PC-3 (cell line): ENCODE measurements at regions not wholly inside any gene's neighbourhood (a gene's known extent, or its start where the extent isn't known, plus 50 kb on each side); places are given as distances from the start of the nearest gene placed in this dataset.
"Not testable (repeated sequence)": the region's sequence is repeated elsewhere in the genome, so short reads cannot be mapped to it uniquely, and the experiment has no call there.

Experiments used
- ATAC-seq: fragments of 200-7000 bp; cut with Tn5 transposase; 2 replicates; pipeline ENCODE4 v1.9.1; 2020; ENCODE audit warnings: mild to moderate bottlenecking, moderate library complexity
- BruUV-seq: library from RNA; stranded (reverse); fragments of 400-500 nt; replicated peaks from 2 replicates; lab custom pipeline; 2021; lab: Mats Ljungman, UMichigan
- CTCF ChIA-PET: fragments of 300-600 bp; sonication (Branson Sonifier 250); formaldehyde crosslinking; loops from one replicate; lab custom pipeline; 2022; ENCODE audit warnings: antibody characterized with exemption; lab: Charles Lee
- POLR2A ChIA-PET: fragments of 300-600 bp; sonication (Branson Sonifier 250); formaldehyde crosslinking; loops from one replicate; lab custom pipeline; 2022; ENCODE audit warnings: antibody characterized with exemption; ENCODE audit not compliant: unreplicated experiment; lab: Charles Lee
- DNase-seq: peaks from one replicate; pipeline ENCODE4 v3.0.0-alpha.2; 2015
- H2AFZ ChIP-seq: fragments of 300-600 bp; sonication (generic); 2 replicates; pipeline ENCODE4 v1.6.0; 2016; ENCODE audit warnings: antibody characterized with exemption, low read length
- H3F3A ChIP-seq: fragments of 300-600 bp; sonication (generic); one replicate; pipeline ENCODE4 v1.6.0; 2017; ENCODE audit warnings: antibody characterized with exemption, low read length, control low read depth, mild to moderate bottlenecking; ENCODE audit not compliant: unreplicated experiment
- H3K27ac ChIP-seq: fragments of 300-600 bp; sonication (generic); 2 replicates; pipeline ENCODE4 v1.5.1; 2016; ENCODE audit warnings: mild to moderate bottlenecking, low read length
- H3K27me3 ChIP-seq: fragments of 300-600 bp; sonication (generic); 2 replicates; pipeline ENCODE4 v1.6.1; 2016; ENCODE audit warnings: low read length, mixed read lengths
- H3K36me3 ChIP-seq: fragments of 300-600 bp; sonication (generic); 2 replicates; pipeline ENCODE4 v1.6.1; 2016; ENCODE audit warnings: low read depth, mixed run types, low read length, mixed read lengths
- H3K4me1 ChIP-seq: fragments of 300-600 bp; sonication (generic); 2 replicates; pipeline ENCODE4 v1.5.1; 2016; ENCODE audit warnings: low read length; ENCODE audit not compliant: insufficient read depth
- H3K4me2 ChIP-seq: fragments of 300-600 bp; sonication (generic); 2 replicates; pipeline ENCODE4 v1.6.0; 2016; ENCODE audit warnings: low read length
- H3K4me3 ChIP-seq: fragments of 300-600 bp; sonication (generic); 2 replicates; pipeline ENCODE4 v1.5.1; 2016; ENCODE audit warnings: mild to moderate bottlenecking, low read length, mixed read lengths
- H3K79me2 ChIP-seq: fragments of 300-600 bp; sonication (generic); 2 replicates; pipeline ENCODE4 v1.6.1; 2017; ENCODE audit warnings: low read length, mixed read lengths
- H3K9ac ChIP-seq: fragments of 300-600 bp; sonication (generic); 2 replicates; pipeline ENCODE4 v1.6.0; 2016; ENCODE audit warnings: mild to moderate bottlenecking, low read length
- H3K9me2 ChIP-seq: fragments of 300-600 bp; sonication (generic); replicated peaks from 2 replicates; pipeline ENCODE4 v1.6.1; 2016; ENCODE audit warnings: mixed run types, low read length, mixed read lengths
- H3K9me3 ChIP-seq: fragments of 300-600 bp; sonication (generic); 2 replicates; pipeline ENCODE4 v1.6.1; 2016; ENCODE audit warnings: low read length, mixed read lengths
- H4K20me1 ChIP-seq: fragments of 300-600 bp; sonication (generic); 2 replicates; pipeline ENCODE4 v1.6.1; 2016; ENCODE audit warnings: low read length, mixed read lengths
- EZH2 ChIP-seq: fragments of 300-600 bp; sonication (generic); IDR thresholded peaks from one replicate; pipeline ENCODE4 v1.6.1; 2017; ENCODE audit warnings: antibody characterized with exemption, mild to moderate bottlenecking, low read length; ENCODE audit not compliant: unreplicated experiment
- EZH2phosphoT487 ChIP-seq: fragments of 300-600 bp; sonication (generic); IDR thresholded peaks from 2 replicates; pipeline ENCODE4 v1.6.1; 2018; ENCODE audit warnings: mild to moderate bottlenecking, antibody characterized with exemption, low read length, borderline replicate concordance
- intact Hi-C: fragments of 100-400 bp; cut with micrococcal nuclease; formaldehyde crosslinking; loops from 2 replicates; pipeline ENCODE4 v1.9.0; 2023
- TF ChIP-seq, protein P1 (sequence below): fragments of 300-600 bp; sonication (generic); conservative IDR thresholded peaks from 2 replicates; pipeline ENCODE4 v1.5.1; 2017; ENCODE audit warnings: antibody characterized with exemption, low read depth, mild to moderate bottlenecking, low read length

DNA sequence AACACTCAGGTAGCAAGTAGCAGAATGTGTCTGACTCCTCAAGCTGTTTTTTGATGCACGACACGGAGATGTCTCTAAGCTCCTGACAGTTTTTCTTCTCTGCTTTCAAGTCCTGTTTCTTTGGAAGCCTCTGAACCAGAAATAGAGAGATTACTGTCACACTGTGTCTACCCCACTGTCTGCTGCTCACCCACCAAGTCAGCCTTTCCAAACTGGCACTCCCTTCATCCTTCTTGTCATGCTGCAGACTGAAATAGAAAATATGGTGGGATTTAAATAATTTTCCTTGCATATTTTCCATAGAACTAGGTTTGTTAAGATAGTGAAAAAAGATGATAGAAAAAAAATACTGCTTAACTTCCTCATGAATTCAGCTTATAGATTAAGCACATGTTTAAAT lies 102.5 kb upstream of the SPANXN4 start:
- H3K4me1 ChIP-seq, result no peaks in the 10 kb centered on the region
- no peaks in the 10 kb centered on the region for H3F3A ChIP-seq
- BruUV-seq, result no TSS peak
- H3K4me2 ChIP-seq, result no peak overlapping the region
- H3K36me3 ChIP-seq, result no peaks in the 10 kb centered on the region
- H2AFZ ChIP-seq, result no peak overlapping the region
- no peak for DNase-seq
- no peaks in the 10 kb centered on the region for H3K9me3 ChIP-seq
- H3K79me2 ChIP-seq, result no peaks in the 10 kb centered on the region
- H3K9ac ChIP-seq, result no peak overlapping the region
- no peaks in the 10 kb centered on the region for H4K20me1 ChIP-seq
- no peak for ATAC-seq
- H3K27me3 ChIP-seq, result no peaks in the 10 kb centered on the region
- no peaks in the 10 kb centered on the region for H3K9me2 ChIP-seq
- H3K27ac ChIP-seq, result no peak overlapping the region
- intact Hi-C loops, result no loop called here
- CTCF ChIA-PET, result no interaction called here
- POLR2A ChIA-PET, result no interaction called here
- TF ChIP-seq EZH2 (no peak), EZH2phosphoT487 (no peak)
- TF ChIP-seq, protein P1, sequence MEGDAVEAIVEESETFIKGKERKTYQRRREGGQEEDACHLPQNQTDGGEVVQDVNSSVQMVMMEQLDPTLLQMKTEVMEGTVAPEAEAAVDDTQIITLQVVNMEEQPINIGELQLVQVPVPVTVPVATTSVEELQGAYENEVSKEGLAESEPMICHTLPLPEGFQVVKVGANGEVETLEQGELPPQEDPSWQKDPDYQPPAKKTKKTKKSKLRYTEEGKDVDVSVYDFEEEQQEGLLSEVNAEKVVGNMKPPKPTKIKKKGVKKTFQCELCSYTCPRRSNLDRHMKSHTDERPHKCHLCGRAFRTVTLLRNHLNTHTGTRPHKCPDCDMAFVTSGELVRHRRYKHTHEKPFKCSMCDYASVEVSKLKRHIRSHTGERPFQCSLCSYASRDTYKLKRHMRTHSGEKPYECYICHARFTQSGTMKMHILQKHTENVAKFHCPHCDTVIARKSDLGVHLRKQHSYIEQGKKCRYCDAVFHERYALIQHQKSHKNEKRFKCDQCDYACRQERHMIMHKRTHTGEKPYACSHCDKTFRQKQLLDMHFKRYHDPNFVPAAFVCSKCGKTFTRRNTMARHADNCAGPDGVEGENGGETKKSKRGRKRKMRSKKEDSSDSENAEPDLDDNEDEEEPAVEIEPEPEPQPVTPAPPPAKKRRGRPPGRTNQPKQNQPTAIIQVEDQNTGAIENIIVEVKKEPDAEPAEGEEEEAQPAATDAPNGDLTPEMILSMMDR, result no peak
- no peak overlapping the region for H3K4me3 ChIP-seq

DNA sequence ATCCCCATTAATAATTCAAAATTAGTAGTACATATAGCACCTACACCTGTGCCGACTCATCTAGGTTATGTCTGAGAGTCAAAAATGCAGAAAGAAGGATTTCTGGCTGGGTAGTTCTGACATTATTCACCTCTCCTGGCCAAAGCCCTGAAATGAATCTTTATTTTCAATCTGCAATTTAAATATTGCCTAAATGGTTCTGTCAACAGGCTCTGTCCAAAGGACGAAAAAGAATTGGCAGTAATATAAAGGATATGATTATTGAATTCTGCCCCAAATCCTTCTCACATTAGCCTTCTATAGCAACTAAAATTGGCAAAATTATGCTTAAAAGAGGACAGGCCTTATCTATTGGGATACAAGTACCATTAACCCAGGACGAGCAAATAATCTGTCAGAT lies 86.9 kb upstream of the SPANXN4 start:
- Histone ChIP-seq H3K27ac (no peak overlapping the region), H3K4me2 (no peak overlapping the region), H3K27me3 (no peaks in the 10 kb centered on the region), H3K36me3 (no peaks in the 10 kb centered on the region), H3K79me2 (no peaks in the 10 kb centered on the region), H3K9ac (no peak overlapping the region), H3K4me1 (no peaks in the 10 kb centered on the region), H2AFZ (no peak overlapping the region), H3F3A (no peaks in the 10 kb centered on the region), H3K9me3 (no peaks in the 10 kb centered on the region), H4K20me1 (no peaks in the 10 kb centered on the region), H3K4me3 (no peak overlapping the region), H3K9me2 (no peaks in the 10 kb centered on the region)
- intact Hi-C loops, result no loop called here
- POLR2A ChIA-PET, result no interaction called here
- BruUV-seq, result no TSS peak
- no peak for DNase-seq
- CTCF ChIA-PET, result no interaction called here
- ATAC-seq, result no peak
- no peak for TF ChIP-seq EZH2phosphoT487
- TF ChIP-seq, protein P1, result no peak
- TF ChIP-seq EZH2, result no peak

DNA sequence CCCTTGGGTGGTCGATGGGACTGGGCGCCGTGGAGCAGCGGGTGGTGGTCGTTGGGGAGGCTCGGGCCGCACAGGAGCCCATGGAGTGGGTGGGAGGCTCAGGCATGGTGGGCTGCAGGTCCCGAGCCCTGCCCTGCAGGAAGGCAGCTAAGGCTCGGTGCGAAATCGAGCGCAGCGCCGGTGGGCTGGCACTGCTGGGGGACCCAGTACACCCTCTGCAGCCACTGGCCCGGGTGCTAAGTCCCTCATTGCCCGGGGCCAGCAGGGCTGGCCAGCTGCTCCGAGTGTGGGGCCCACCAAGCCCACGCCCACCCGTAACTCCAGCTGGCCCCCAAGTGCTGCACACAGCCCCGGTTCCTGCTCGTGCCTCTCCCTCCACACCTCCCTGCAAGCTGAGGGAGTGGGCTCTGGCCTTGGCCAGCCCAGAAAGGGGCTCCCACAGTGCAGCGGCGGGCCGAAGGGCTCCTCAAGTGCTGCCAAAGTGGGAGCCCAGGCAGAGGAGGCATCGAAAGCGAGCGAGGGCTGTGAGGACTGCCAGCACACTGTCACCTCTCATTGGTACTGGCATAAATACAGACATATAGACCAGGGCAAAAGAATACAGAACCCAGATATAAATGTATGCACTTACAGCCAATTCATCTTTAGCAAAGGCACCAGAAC lies 53.5 kb upstream of the SPANXN4 start:
- H3K9ac ChIP-seq, CTCF ChIA-PET, BruUV-seq, H3K27ac ChIP-seq, intact Hi-C loops, ATAC-seq, H3K9me2 ChIP-seq, H3K4me3 ChIP-seq, H3K4me1 ChIP-seq, DNase-seq, POLR2A ChIA-PET, H3K9me3 ChIP-seq, H3K27me3 ChIP-seq, H4K20me1 ChIP-seq, H3K4me2 ChIP-seq, H3K36me3 ChIP-seq, H3K79me2 ChIP-seq, H3F3A ChIP-seq, H2AFZ ChIP-seq: not testable (repeated sequence)
